GM12878 (cell line): ENCODE measurements at regions not wholly inside any gene's neighbourhood (a gene's known extent, or its start where the extent isn't known, plus 50 kb on each side); places are given as distances from the start of the nearest gene placed in this dataset.

Experiments
- ATAC-seq: fragments of 200-7000 bp; cut with Tn5 transposase; 3 replicates; pipeline ENCODE4 v1.9.1; 2020; ENCODE audit warnings: mild to moderate bottlenecking, moderate library complexity
- BruUV-seq: library from RNA; stranded (reverse); fragments of 400-500 nt; replicated peaks from 2 replicates; lab custom pipeline; 2021; lab: Mats Ljungman, UMichigan
- CTCF ChIA-PET: fragments of 300-600 bp; sonication (Branson Sonifier 250); formaldehyde crosslinking; extraction: SDS; loops from one replicate; lab custom pipeline; 2021; ENCODE audit warnings: inconsistent platforms; lab: Yijun Ruan, JAX
- POLR2A ChIA-PET: fragments of 350-600 bp; formaldehyde crosslinking; extraction: SDS; loops from one replicate; lab custom pipeline; 2021; ENCODE audit warnings: inconsistent platforms; lab: Charles Lee
- RAD21 ChIA-PET: fragments of 300-600 bp; sonication (Branson Sonifier 250); formaldehyde crosslinking; loops from one replicate; lab custom pipeline; 2023; ENCODE audit warnings: antibody characterized with exemption; ENCODE audit not compliant: unreplicated experiment; lab: Charles Lee
- SMC1A ChIA-PET: fragments of 300-600 bp; sonication (Branson Sonifier 250); formaldehyde crosslinking; loops from one replicate; lab custom pipeline; 2023; ENCODE audit not compliant: unreplicated experiment, uncharacterized antibody; lab: Charles Lee
- DNase-seq: peaks from one replicate; pipeline ENCODE4 v3.0.0-alpha.2; 2011; ENCODE audit warnings: low read depth, low spot score
- FAIRE-seq: peaks from 3 replicates; lab custom pipeline; 2011; peaks lifted over from hg19 to GRCh38; lab: Jason Lieb, UNC
- H2AFZ ChIP-seq: 2 replicates; pipeline ENCODE4 v1.6.0; 2011; ENCODE audit warnings: low read depth, low read length, control low read depth; ENCODE audit not compliant: control insufficient read depth
- H3K27ac ChIP-seq: 2 replicates; pipeline ENCODE4 v1.5.1; 2011; ENCODE audit warnings: control low read depth; ENCODE audit not compliant: control insufficient read depth, insufficient read depth
- H3K27me3 ChIP-seq, 2 experiments: replicated peaks in 1 of 2; 2 replicates each; pipeline versions ENCODE4 v1.6.0 to v1.6.1; 2011; ENCODE audit warnings: low read length in 1 of 2; ENCODE audit not compliant: control insufficient read depth in 2 of 2, insufficient read depth in 2 of 2
- H3K36me3 ChIP-seq, 2 experiments: 2 replicates each; pipeline ENCODE4 v1.5.1; 2011; ENCODE audit warnings: low read length in 1 of 2; ENCODE audit not compliant: control insufficient read depth in 2 of 2, insufficient read depth in 2 of 2
- H3K4me1 ChIP-seq: 2 replicates; pipeline ENCODE4 v1.6.1; 2011; ENCODE audit warnings: mild to moderate bottlenecking, low read length, moderate library complexity, mixed read lengths; ENCODE audit not compliant: control insufficient read depth, insufficient read depth
- H3K4me2 ChIP-seq: 2 replicates; pipeline ENCODE4 v1.6.0; 2011; ENCODE audit warnings: control low read depth; ENCODE audit not compliant: control insufficient read depth, insufficient read depth
- H3K4me3 ChIP-seq: fragments of 200-600 bp; sonication (generic); 2 replicates; pipeline ENCODE4 v1.5.1; 2016
- H3K79me2 ChIP-seq: 2 replicates; pipeline ENCODE4 v1.6.0; 2011; ENCODE audit warnings: low read length; ENCODE audit not compliant: control insufficient read depth, insufficient read depth
- H3K9ac ChIP-seq: 2 replicates; pipeline ENCODE4 v1.8.0; 2011; ENCODE audit warnings: low read length, control low read depth, mixed read lengths; ENCODE audit not compliant: control insufficient read depth, insufficient read depth
- H3K9me3 ChIP-seq: replicated peaks from 3 replicates; pipeline ENCODE4 v1.5.1; 2011; ENCODE audit warnings: mild to moderate bottlenecking, low read length; ENCODE audit not compliant: control insufficient read depth, insufficient read depth
- H4K20me1 ChIP-seq: 2 replicates; pipeline ENCODE4 v1.6.0; 2011; ENCODE audit not compliant: control insufficient read depth, insufficient read depth
- ATF7 ChIP-seq: fragments of 450-650 bp; IDR thresholded peaks from 2 replicates; pipeline ENCODE4 v1.6.1; 2016; ENCODE audit warnings: low read depth, mild to moderate bottlenecking
- CHD4 ChIP-seq: fragments of 200-600 bp; sonication (generic); IDR thresholded peaks from 2 replicates; pipeline ENCODE4 v1.6.1; 2016; ENCODE audit warnings: mild to moderate bottlenecking
- CREM ChIP-seq: IDR thresholded peaks from 2 replicates; pipeline ENCODE4 v1.6.1; 2014; ENCODE audit warnings: antibody characterized with exemption, low read depth
- DPF2 ChIP-seq: fragments of 450-650 bp; IDR thresholded peaks from 2 replicates; pipeline ENCODE4 v1.6.1; 2017; ENCODE audit warnings: mild to moderate bottlenecking
- FOS ChIP-seq: IDR thresholded peaks from 3 replicates; pipeline ENCODE4 v1.6.1; 2011; ENCODE audit warnings: borderline replicate concordance; ENCODE audit not compliant: insufficient read length; ENCODE audit errors: extremely low read depth
- FOXM1 ChIP-seq: IDR thresholded peaks from 2 replicates; pipeline ENCODE4 v1.6.1; 2012; ENCODE audit warnings: low read depth, mild to moderate bottlenecking, inconsistent platforms, low read length, moderate library complexity
- MYB ChIP-seq: fragments of 150-350 bp; IDR thresholded peaks from 2 replicates; pipeline ENCODE4 v1.6.1; 2014; ENCODE audit warnings: mild to moderate bottlenecking, low read depth, low read length, borderline replicate concordance
- NFYA ChIP-seq: IDR thresholded peaks from 2 replicates; pipeline ENCODE4 v1.6.1; 2011; ENCODE audit warnings: low read depth, mild to moderate bottlenecking, low read length, improper control_type of control experiment, borderline replicate concordance
- RAD51 ChIP-seq: fragments of 450-650 bp; IDR thresholded peaks from 2 replicates; pipeline ENCODE4 v1.6.1; 2016; ENCODE audit warnings: moderate library complexity, mild to moderate bottlenecking, inconsistent platforms
- SPI1 ChIP-seq: IDR thresholded peaks from 2 replicates; pipeline ENCODE4 v1.6.1; 2011; ENCODE audit warnings: low read depth, mild to moderate bottlenecking, low read length, moderate library complexity, borderline replicate concordance; ENCODE audit not compliant: insufficient read depth
- SREBF1 ChIP-seq: IDR thresholded peaks from 2 replicates; pipeline ENCODE4 v1.6.1; 2012; ENCODE audit warnings: mild to moderate bottlenecking, low read length
- SRF ChIP-seq, 2 experiments: IDR thresholded peaks; 2 replicates each; pipeline ENCODE4 v1.6.1; 2011; ENCODE audit warnings: low read depth in 2 of 2, low read length in 2 of 2, mild to moderate bottlenecking in 1 of 2, moderate library complexity in 1 of 2
- WGBS: methylation state at CpG from one replicate; pipeline ENCODE4 v1.1.6; 2016; ENCODE audit warnings: low lambda C conversion rate; ENCODE audit not compliant: insufficient replicate concordance, insufficient coverage; ENCODE audit errors: missing lambda C conversion rate; 5-methylcytosine and 5-hydroxymethylcytosine counted together
- in situ Hi-C: fragments of 300-500 bp; cut with MboI; formaldehyde crosslinking; loops from 9 replicates; pipeline ENCODE4 v1.14.3; 2018; ENCODE audit warnings: mixed read lengths
- intact Hi-C: fragments of 100-400 bp; cut with micrococcal nuclease; formaldehyde crosslinking; loops from one replicate; pipeline ENCODE4 v1.14.2; 2022; ENCODE audit not compliant: unreplicated experiment
- TF ChIP-seq, protein P1 (sequence below): IDR thresholded peaks from 2 replicates; pipeline ENCODE4 v1.6.1; 2012; ENCODE audit warnings: low read depth, low read length, improper control_type of control experiment

DNA sequence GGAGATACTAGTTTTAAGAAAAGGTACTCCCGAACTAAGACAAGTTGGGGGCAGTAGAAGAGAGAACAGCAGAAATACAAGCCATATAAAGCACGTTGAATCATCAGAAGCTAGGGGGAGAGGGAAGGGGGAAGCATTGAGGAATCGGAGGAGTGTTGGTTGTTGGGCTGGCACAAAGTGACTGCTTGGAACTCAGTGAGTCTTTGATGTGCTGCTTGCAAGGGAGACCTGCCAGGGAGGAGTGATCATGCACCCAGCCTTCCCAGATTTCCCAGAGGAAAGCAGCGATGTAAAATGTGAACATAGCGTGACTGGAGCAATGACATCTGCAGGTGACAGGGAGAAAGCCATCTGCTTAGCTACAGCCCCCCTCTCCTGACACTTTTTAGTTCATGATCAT lies 192.4 kb upstream of the IL12A start:
- H3K4me1 ChIP-seq: no peaks in the 10 kb centered on the region
- DNase-seq (no peak), ATAC-seq (no peak), FAIRE-seq (no peak)
- no peaks in the 10 kb centered on the region for H4K20me1 ChIP-seq
- in situ Hi-C loops: no loop called here
- POLR2A ChIA-PET: no interaction called here
- H3K27ac ChIP-seq: no peak overlapping the region
- intact Hi-C loops: no loop called here
- CTCF ChIA-PET: interaction anchor here (1.7 kb wide), 1 partner anchor 10 kb away, joined by 4 read pairs; no protein-coding TSS in a partner anchor
- RAD21 ChIA-PET: no interaction called here
- no peak overlapping the region for H2AFZ ChIP-seq
- TF ChIP-seq MYB: no peak
- TF ChIP-seq SPI1: no peak
- TF ChIP-seq, protein P1, sequence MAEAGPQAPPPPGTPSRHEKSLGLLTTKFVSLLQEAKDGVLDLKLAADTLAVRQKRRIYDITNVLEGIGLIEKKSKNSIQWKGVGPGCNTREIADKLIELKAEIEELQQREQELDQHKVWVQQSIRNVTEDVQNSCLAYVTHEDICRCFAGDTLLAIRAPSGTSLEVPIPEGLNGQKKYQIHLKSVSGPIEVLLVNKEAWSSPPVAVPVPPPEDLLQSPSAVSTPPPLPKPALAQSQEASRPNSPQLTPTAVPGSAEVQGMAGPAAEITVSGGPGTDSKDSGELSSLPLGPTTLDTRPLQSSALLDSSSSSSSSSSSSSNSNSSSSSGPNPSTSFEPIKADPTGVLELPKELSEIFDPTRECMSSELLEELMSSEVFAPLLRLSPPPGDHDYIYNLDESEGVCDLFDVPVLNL: no peak
- TF ChIP-seq SRF (IDR thresholded peaks at IDR 0.05; ENCODE audit: low read depth in 2 of 2, low read length in 2 of 2): no peak
- no peak for TF ChIP-seq DPF2
- no peak for TF ChIP-seq CHD4
- TF ChIP-seq FOXM1: no peak
- no peak for TF ChIP-seq SREBF1
- TF ChIP-seq ATF7: no peak
- TF ChIP-seq RAD51: no peak
- no peak for TF ChIP-seq CREM
- no peak for TF ChIP-seq FOS
- no peak for TF ChIP-seq NFYA
- 4% methylated on average over 5 of the region's 5 CpGs for WGBS
- no peaks in the 10 kb centered on the region for H3K36me3 ChIP-seq
- no peak overlapping the region for H3K4me3 ChIP-seq
- no peaks in the 10 kb centered on the region for H3K9me3 ChIP-seq
- H3K9ac ChIP-seq: no peak overlapping the region
- H3K4me2 ChIP-seq: no peak overlapping the region
- no TSS peak for BruUV-seq
- no peaks in the 10 kb centered on the region for H3K79me2 ChIP-seq
- SMC1A ChIA-PET: no interaction called here
- H3K27me3 ChIP-seq: peaks cover 0 to 1% of the 10 kb centered on the region in 2 experiments; a peak in 3 of 4 replicates
